Fibroblast of villous mesenchyme (primary cell): ENCODE measurements at regions not wholly inside any gene's neighbourhood (a gene's known extent, or its start where the extent isn't known, plus 50 kb on each side); places are given as distances from the start of the nearest gene placed in this dataset.

Source experiments
- DNase-seq: peaks from one replicate; pipeline ENCODE4 v3.0.0-alpha.2; 2010; ENCODE audit warnings: low read depth
- H3K4me3 ChIP-seq: 2 replicates; pipeline ENCODE4 v1.5.1; 2011; ENCODE audit warnings: low read depth, mild to moderate bottlenecking, low read length
- CTCF ChIP-seq: IDR thresholded peaks from 2 replicates; pipeline ENCODE4 v1.5.1; 2012; ENCODE audit warnings: low read depth, mild to moderate bottlenecking, low read length; ENCODE audit not compliant: insufficient read depth

GRCh38 chr6:20028562-20028961, 183.7 kb downstream of the MBOAT1 start:
- no peak overlapping the region for H3K4me3 ChIP-seq
- no peak for TF ChIP-seq CTCF
- DNase-seq = no peak

GRCh38 chr6:20029979-20030378, 182.3 kb downstream of the MBOAT1 start:
- no peak for DNase-seq
- no peak for TF ChIP-seq CTCF
- H3K4me3 ChIP-seq = no peak overlapping the region

- no peak overlapping the region for H3K4me3 ChIP-seq
- DNase-seq = no peak
- TF ChIP-seq CTCF = no peak
These were observed 180.9 kb downstream of the MBOAT1 start for GRCh38 chr6:20031342-20031741.

- TF ChIP-seq CTCF = no peak
- no peak for DNase-seq
- no peak overlapping the region for H3K4me3 ChIP-seq
These were observed 178.4 kb downstream of the MBOAT1 start for GRCh38 chr6:20033697-20034407.

- no peak for TF ChIP-seq CTCF
- H3K4me3 ChIP-seq = no peak overlapping the region
- no peak for DNase-seq
These were observed 177.9 kb downstream of the MBOAT1 start for GRCh38 chr6:20034408-20034769.

- DNase-seq = no peak
- H3K4me3 ChIP-seq = no peak overlapping the region
- no peak for TF ChIP-seq CTCF
These were observed 176.1 kb downstream of the MBOAT1 start for GRCh38 chr6:20036141-20036677.
